Thoracic aorta (tissue), 2 donors: ENCODE measurements at regions not wholly inside any gene's neighbourhood (a gene's known extent, or its start where the extent isn't known, plus 50 kb on each side); places are given as distances from the start of the nearest gene placed in this dataset.

Source experiments
- ATAC-seq: fragments of 150-250 bp; one replicate; pipeline ENCODE4 v1.8.0; 2017; ENCODE audit warnings: low read depth; ENCODE audit not compliant: insufficient number of reproducible peaks, low FRiP score
- DNase-seq: peaks from one replicate; pipeline ENCODE4 v3.0.0-alpha.2; 2020; ENCODE audit warnings: low spot score
- H3K27ac ChIP-seq, 2 donors: fragments of 200-600 bp; sonication (generic); 1 replicate in 1 of 2; 2 replicates in 1 of 2; pipeline ENCODE4 v1.5.1; 2016; ENCODE audit warnings: mild to moderate bottlenecking in 2 of 2, moderate library complexity in 2 of 2
- H3K27me3 ChIP-seq: fragments of 200-600 bp; sonication (generic); replicated peaks from 2 replicates; pipeline ENCODE4 v1.6.0; 2016; ENCODE audit warnings: mild to moderate bottlenecking; ENCODE audit not compliant: insufficient read depth
- H3K36me3 ChIP-seq: fragments of 200-600 bp; sonication (generic); one replicate; pipeline ENCODE4 v1.5.1; 2016
- H3K4me1 ChIP-seq, 2 donors: fragments of 200-600 bp; sonication (generic); 1 replicate in 1 of 2; 2 replicates in 1 of 2; pipeline versions ENCODE4 v1.5.1 to v1.6.0; 2016; ENCODE audit warnings: low read depth in 2 of 2, mild to moderate bottlenecking in 1 of 2; ENCODE audit not compliant: control insufficient read depth in 1 of 2
- H3K4me3 ChIP-seq: fragments of 200-600 bp; sonication (generic); 2 replicates; pipeline ENCODE4 v1.5.1; 2016; ENCODE audit warnings: mild to moderate bottlenecking
- H3K9me3 ChIP-seq: fragments of 200-600 bp; sonication (generic); 2 replicates; pipeline ENCODE4 v1.5.1; 2016
- CTCF ChIP-seq: fragments of 200-600 bp; sonication (generic); IDR thresholded peaks from one replicate; pipeline ENCODE4 v1.5.1; 2019; ENCODE audit warnings: antibody characterized with exemption

GRCh38 chr5:105288946-105289345 is 1726.4 kb upstream of the NUDT12 start:
- no peak for DNase-seq
- Histone ChIP-seq H3K9me3 (no peaks in the 10 kb centered on the region), H3K4me1 (no peaks in the 10 kb centered on the region), H3K27ac (no peak overlapping the region), H3K4me3 (no peak overlapping the region), H3K27me3 (no peaks in the 10 kb centered on the region), H3K36me3 (no peaks in the 10 kb centered on the region)
- no peak for ATAC-seq
- TF ChIP-seq CTCF = no peak

GRCh38 chr5:105283134-105283533 is 1720.5 kb upstream of the NUDT12 start:
- no peak for ATAC-seq
- H3K27me3 ChIP-seq = no peaks in the 10 kb centered on the region
- no peaks in the 10 kb centered on the region for H3K4me1 ChIP-seq

DNA sequence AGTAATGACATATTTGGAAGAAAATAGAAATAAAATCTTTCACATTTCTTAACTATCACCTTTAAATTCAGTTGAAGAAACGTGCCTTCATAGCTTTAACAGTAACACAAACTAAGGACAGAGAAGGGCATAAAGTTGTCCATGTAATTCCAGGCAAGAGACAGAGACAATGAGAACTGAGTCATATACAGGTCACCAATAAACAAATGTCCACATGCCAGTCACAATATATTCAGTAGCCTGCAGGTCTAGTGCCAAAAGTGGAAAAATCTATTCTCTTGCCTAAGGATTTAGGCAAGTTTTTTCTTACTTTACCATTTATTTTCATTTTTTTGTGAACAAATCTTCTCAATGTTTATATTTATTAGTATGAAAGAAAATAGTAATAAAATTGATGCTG is 1711.5 kb upstream of the NUDT12 start:
- Histone ChIP-seq H3K36me3 (no peaks in the 10 kb centered on the region), H3K27me3 (no peaks in the 10 kb centered on the region), H3K4me3 (no peak overlapping the region), H3K27ac (no peak overlapping the region), H3K4me1 (no peaks in the 10 kb centered on the region), H3K9me3 (no peaks in the 10 kb centered on the region)
- ATAC-seq (no peak), DNase-seq (no peak)
- no peak for TF ChIP-seq CTCF

More at GRCh38 chr5:105283134-105283533, 1720.5 kb upstream of the NUDT12 start:
- DNase-seq = no peak
- Histone ChIP-seq H3K9me3 (no peaks in the 10 kb centered on the region), H3K27ac (no peak overlapping the region), H3K36me3 (no peaks in the 10 kb centered on the region), H3K4me3 (no peak overlapping the region)
- no peak for TF ChIP-seq CTCF

- no peaks in the 10 kb centered on the region for H3K9me3 ChIP-seq
- ATAC-seq (no peak), DNase-seq (no peak)
- no peaks in the 10 kb centered on the region for H3K4me1 ChIP-seq
- H3K27me3 ChIP-seq = no peaks in the 10 kb centered on the region
- no peaks in the 10 kb centered on the region for H3K36me3 ChIP-seq
- no peak overlapping the region for H3K27ac ChIP-seq
- TF ChIP-seq CTCF = no peak
- no peak overlapping the region for H3K4me3 ChIP-seq
These were observed 1700.9 kb upstream of the NUDT12 start for GRCh38 chr5:105263515-105263914.

- no peaks in the 10 kb centered on the region for H3K4me1 ChIP-seq
- TF ChIP-seq CTCF = no peak
- DNase-seq = no peak
- ATAC-seq = no peak
- H3K36me3 ChIP-seq = no peaks in the 10 kb centered on the region
- H3K27ac ChIP-seq = no peak overlapping the region
- H3K27me3 ChIP-seq = no peaks in the 10 kb centered on the region
- H3K9me3 ChIP-seq = no peaks in the 10 kb centered on the region
- H3K4me3 ChIP-seq = no peak overlapping the region
These were observed 1697.1 kb upstream of the NUDT12 start for GRCh38 chr5:105259581-105260217.
